ENCODE measurements at regions not wholly inside any gene's neighbourhood (a gene's known extent, or its start where the extent isn't known, plus 50 kb on each side); places are given as distances from the start of the nearest gene placed in this dataset.

DNA sequence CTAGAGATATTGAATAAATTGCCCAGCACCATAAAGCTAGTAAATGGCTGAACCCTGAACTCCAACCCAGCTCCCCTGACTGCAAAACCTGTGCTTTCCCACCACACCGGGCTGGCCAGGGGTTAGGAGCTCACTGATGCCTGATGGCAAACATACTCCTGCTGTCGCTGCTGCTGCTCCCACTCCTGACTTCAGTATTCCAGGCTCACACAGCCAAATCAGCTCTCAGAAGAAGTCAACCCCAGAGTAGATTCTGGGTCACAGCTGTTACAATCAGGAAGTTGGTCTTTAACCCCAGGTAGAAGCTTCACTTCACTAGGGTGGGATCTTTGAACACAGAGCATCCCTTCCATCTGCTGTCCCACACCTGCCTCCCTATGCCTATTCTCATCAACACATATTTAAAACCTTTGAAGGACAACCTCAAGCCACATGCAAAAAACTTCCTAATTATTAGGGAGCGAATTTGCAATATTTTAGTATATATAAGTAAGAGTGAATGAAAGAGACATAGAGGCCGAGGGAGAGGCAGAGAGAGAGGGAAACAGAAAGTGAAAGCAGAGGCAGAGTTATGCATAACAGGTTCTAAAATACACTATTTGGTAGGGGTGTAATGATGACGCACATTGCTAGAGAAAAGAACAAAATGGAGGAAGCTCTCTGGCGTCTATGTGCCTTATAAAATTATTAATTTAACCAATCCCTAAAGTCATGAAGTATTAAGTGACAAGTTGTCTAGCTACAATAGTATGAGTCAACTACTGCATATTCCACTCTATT is 99.4 kb upstream of the SERP2 start:
- peak; percentile 55 for DNase-seq (ENCODE audit: extremely low spot score)
- ChIA-PET CTCF (interaction anchor here (1.1 to 1.5 kb wide), 6 partner anchors 8 to 49 kb away, joined by 3 to 5 read pairs (median 4); no protein-coding TSS in a partner anchor), POLR2A (no interaction called here)
- TF ChIP-seq, protein P1, sequence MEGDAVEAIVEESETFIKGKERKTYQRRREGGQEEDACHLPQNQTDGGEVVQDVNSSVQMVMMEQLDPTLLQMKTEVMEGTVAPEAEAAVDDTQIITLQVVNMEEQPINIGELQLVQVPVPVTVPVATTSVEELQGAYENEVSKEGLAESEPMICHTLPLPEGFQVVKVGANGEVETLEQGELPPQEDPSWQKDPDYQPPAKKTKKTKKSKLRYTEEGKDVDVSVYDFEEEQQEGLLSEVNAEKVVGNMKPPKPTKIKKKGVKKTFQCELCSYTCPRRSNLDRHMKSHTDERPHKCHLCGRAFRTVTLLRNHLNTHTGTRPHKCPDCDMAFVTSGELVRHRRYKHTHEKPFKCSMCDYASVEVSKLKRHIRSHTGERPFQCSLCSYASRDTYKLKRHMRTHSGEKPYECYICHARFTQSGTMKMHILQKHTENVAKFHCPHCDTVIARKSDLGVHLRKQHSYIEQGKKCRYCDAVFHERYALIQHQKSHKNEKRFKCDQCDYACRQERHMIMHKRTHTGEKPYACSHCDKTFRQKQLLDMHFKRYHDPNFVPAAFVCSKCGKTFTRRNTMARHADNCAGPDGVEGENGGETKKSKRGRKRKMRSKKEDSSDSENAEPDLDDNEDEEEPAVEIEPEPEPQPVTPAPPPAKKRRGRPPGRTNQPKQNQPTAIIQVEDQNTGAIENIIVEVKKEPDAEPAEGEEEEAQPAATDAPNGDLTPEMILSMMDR (IDR thresholded peaks at IDR 0.05; ENCODE audit: control extremely low read depth, extremely low read depth, low read depth, missing control alignments) = no peak

DNA sequence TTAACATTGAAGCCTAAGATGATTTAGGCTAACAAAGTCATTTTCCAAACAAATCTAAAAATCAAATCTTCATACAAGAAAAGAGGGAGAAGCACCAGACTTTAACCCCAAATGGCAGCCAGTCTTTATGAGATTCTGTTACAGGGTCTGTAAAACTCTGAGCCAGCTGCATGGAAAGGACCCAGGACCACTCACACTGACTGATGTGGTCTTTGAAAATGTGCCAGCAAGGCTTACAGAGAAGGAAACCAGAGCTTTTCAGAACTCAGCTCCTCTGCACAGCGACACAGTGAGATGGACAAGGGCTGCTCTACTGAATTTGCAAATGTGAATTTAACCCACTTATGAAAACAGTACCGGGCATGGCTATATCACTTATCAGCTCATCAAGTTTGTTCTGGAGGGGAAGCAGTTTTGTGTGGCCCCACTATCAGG is 98.8 kb upstream of the SERP2 start:
- POLR2A ChIA-PET = no interaction called here
- CTCF ChIA-PET = interaction anchor here (0.7 to 1.5 kb wide), 7 partner anchors 8 to 50 kb away, joined by 3 to 5 read pairs (median 4); no protein-coding TSS in a partner anchor

DNA sequence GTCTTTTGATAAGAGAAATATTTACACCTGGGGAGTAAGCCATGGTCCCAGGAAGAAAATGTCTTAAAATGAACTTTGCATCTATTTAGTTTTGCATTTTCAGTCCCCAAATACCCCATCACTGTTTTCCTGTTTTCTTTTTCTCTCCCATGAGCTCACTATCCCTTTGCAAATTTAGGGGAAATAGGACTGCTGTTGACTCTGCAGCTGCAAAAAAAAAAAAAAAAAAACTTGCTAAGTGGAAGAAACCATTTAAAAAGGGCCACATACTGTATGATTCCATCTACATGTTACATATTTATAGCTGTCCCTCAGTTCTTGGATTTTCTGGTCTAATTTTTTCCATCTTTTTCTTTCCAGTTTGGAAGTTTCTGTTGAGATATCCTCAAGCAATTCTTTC is 98.2 kb upstream of the SERP2 start:
- CTCF ChIA-PET = interaction anchor here (0.7 to 1.5 kb wide), 3 partner anchors 8 to 15 kb away, joined by 3 to 4 read pairs (median 4); no protein-coding TSS in a partner anchor
- DNase-seq (ENCODE audit: extremely low spot score) = no peak
- TF ChIP-seq, protein P1 (IDR thresholded peaks at IDR 0.05; ENCODE audit: control extremely low read depth, extremely low read depth, low read depth, missing control alignments) = no peak
- POLR2A ChIA-PET = no interaction called here

More for the DNA sequence above, 98.8 kb upstream of the SERP2 start:
- TF ChIP-seq, protein P1 (IDR thresholded peaks at IDR 0.05; ENCODE audit: control extremely low read depth, extremely low read depth, low read depth, missing control alignments) = no peak
- no peak for DNase-seq (ENCODE audit: extremely low spot score)

- POLR2A ChIA-PET = no interaction called here
- DNase-seq (ENCODE audit: extremely low spot score) = no peak
- CTCF ChIA-PET = interaction anchor here (0.9 kb wide), 1 partner anchor 111 kb away, joined by 3 read pairs; no protein-coding TSS in a partner anchor
- TF ChIP-seq, protein P1 (IDR thresholded peaks at IDR 0.05; ENCODE audit: control extremely low read depth, extremely low read depth, low read depth, missing control alignments) = no peak
These were observed 97.6 kb upstream of the SERP2 start for GRCh38 chr13:44276061-44276460.

- TF ChIP-seq, protein P1 (IDR thresholded peaks at IDR 0.05; ENCODE audit: control extremely low read depth, extremely low read depth, low read depth, missing control alignments) = no peak
- ChIA-PET POLR2A (no interaction called here), CTCF (no interaction called here)
- DNase-seq (ENCODE audit: extremely low spot score) = no peak
These were observed 96.2 kb upstream of the SERP2 start for GRCh38 chr13:44277459-44277858.

DNA sequence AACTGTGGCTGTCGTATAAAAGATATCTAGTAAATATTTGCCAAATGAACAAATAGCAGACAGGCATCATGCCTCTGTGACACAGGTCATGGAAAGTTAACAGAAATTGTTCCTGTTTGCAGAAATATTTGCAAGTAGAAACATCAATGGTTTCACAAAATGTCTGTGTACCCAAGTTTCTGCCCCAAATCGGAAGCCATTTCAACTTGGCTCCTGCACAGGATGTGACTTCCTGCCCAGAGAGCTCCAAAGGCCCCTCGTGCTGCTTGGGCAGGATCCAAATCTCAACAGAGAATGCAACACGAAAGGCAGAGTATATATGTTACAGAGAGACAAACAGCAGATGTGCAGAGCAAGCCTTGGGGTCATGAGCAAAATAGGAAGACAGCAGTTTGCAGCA is 95.5 kb upstream of the SERP2 start:
- ChIA-PET POLR2A (no interaction called here), CTCF (interaction anchor here (1.5 kb wide), 1 partner anchor 251 kb away, joined by 3 read pairs; no protein-coding TSS in a partner anchor)
- TF ChIP-seq, protein P1 (IDR thresholded peaks at IDR 0.05; ENCODE audit: control extremely low read depth, extremely low read depth, low read depth, missing control alignments) = no peak
- no peak for DNase-seq (ENCODE audit: extremely low spot score)

Measured in GM10248 (cell line).